Right atrium auricular region (tissue), 2 donors: ENCODE measurements at regions not wholly inside any gene's neighbourhood (a gene's known extent, or its start where the extent isn't known, plus 50 kb on each side); places are given as distances from the start of the nearest gene placed in this dataset.

Experiments used
- DNase-seq: peaks from one replicate; pipeline ENCODE4 v3.0.0-alpha.2; 2019; ENCODE audit warnings: low spot score
- H3K27ac ChIP-seq, 2 donors: fragments of 200-600 bp; sonication (generic); 1 replicate in 1 of 2; 2 replicates in 1 of 2; pipeline ENCODE4 v1.5.1; 2016 to 2019
- H3K27me3 ChIP-seq, 2 donors: fragments of 200-600 bp; sonication (generic); one replicate each; pipeline versions ENCODE4 v1.5.1 to v1.6.0; 2017 to 2019
- H3K36me3 ChIP-seq: fragments of 200-600 bp; sonication (generic); one replicate; pipeline ENCODE4 v1.5.1; 2016
- H3K4me1 ChIP-seq, 2 donors: fragments of 200-600 bp; sonication (generic); one replicate each; pipeline versions ENCODE4 v1.5.1 to v1.6.0; 2017 to 2019
- H3K4me3 ChIP-seq, 2 donors: fragments of 200-600 bp; sonication (generic); 1 replicate in 1 of 2; 2 replicates in 1 of 2; pipeline ENCODE4 v1.5.1; 2017 to 2019; ENCODE audit warnings: mild to moderate bottlenecking in 1 of 2, moderate library complexity in 1 of 2
- H3K9me3 ChIP-seq, 2 donors: fragments of 200-600 bp; sonication (generic); one replicate each; pipeline ENCODE4 v1.5.1; 2019
- TF ChIP-seq, protein P1 (sequence below), 2 donors: fragments of 200-600 bp; sonication (generic); IDR thresholded peaks; one replicate each; pipeline ENCODE4 v1.5.1; 2019; ENCODE audit warnings: antibody characterized with exemption in 2 of 2

DNA sequence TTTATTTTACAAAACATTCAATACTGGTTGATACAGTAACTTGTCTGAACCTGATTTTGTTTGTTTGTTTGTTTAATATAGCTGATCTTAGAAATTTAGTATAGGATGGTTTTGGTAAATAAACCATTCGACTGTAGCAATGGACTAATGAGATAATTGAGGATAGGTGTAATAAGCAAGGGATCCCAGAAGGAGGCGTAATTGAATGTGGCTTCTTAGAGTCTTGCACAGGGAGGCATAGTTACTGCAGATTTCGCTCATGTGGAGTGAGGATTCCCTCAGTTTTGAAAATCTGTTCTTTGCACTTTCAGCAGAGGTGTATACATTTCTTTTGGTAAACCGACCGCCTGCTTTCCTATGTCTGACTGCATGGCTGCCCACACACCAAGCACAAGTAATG lies 709.6 kb downstream of the SOCS6 start:
- Histone ChIP-seq H3K27me3 (no peaks in the 10 kb centered on the region), H3K27ac (no peak overlapping the region), H3K4me3 (no peak overlapping the region), H3K4me1 (no peaks in the 10 kb centered on the region), H3K36me3 (no peaks in the 10 kb centered on the region), H3K9me3 (no peaks in the 10 kb centered on the region)
- DNase-seq = no peak
- TF ChIP-seq, protein P1, sequence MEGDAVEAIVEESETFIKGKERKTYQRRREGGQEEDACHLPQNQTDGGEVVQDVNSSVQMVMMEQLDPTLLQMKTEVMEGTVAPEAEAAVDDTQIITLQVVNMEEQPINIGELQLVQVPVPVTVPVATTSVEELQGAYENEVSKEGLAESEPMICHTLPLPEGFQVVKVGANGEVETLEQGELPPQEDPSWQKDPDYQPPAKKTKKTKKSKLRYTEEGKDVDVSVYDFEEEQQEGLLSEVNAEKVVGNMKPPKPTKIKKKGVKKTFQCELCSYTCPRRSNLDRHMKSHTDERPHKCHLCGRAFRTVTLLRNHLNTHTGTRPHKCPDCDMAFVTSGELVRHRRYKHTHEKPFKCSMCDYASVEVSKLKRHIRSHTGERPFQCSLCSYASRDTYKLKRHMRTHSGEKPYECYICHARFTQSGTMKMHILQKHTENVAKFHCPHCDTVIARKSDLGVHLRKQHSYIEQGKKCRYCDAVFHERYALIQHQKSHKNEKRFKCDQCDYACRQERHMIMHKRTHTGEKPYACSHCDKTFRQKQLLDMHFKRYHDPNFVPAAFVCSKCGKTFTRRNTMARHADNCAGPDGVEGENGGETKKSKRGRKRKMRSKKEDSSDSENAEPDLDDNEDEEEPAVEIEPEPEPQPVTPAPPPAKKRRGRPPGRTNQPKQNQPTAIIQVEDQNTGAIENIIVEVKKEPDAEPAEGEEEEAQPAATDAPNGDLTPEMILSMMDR (IDR thresholded peaks at IDR 0.05) = peak in 1 of 2 donors; percentile 19

DNA sequence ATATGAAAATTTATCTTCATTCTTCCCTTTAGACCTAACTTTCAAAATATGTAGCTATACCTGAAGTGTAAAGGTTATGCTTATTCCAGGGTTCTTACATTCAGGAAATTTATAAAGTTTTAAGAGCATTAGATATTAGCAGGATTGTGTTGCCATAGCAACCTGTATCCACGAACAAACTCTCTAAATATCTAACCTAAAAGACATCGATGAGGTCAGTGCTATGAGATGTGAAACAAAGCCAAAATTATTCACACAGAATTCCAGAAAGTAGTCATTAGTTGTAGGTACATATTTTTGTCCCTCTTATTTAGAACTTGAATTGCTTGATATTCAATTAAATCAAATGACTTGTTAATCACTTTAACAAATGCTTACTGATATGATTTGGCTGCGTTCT lies 705.3 kb downstream of the SOCS6 start:
- Histone ChIP-seq H3K4me3 (no peak overlapping the region), H3K27me3 (no peaks in the 10 kb centered on the region), H3K27ac (no peak overlapping the region), H3K36me3 (no peaks in the 10 kb centered on the region), H3K9me3 (no peaks in the 10 kb centered on the region), H3K4me1 (no peaks in the 10 kb centered on the region)
- TF ChIP-seq, protein P1 (IDR thresholded peaks at IDR 0.05) = no peak
- DNase-seq = no peak

DNA sequence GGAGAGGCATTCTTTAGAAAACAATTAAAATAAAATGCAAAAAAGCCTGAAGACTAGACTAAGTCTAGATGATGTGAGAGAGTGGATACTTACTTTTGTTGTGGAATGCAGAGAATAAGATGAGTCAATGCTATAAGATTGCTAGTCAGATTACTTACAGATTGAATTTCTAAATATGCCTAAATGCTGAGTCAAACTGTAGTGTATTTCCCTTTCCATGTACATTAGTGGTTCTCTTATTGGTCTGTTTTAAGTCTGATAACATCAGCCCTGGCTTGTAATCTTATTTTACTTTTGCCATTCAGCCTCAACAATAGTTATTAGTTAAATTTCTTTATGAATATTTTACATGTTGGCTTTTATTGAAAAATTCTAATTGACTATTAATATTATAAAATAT lies 702.7 kb downstream of the SOCS6 start:
- DNase-seq = no peak

DNA sequence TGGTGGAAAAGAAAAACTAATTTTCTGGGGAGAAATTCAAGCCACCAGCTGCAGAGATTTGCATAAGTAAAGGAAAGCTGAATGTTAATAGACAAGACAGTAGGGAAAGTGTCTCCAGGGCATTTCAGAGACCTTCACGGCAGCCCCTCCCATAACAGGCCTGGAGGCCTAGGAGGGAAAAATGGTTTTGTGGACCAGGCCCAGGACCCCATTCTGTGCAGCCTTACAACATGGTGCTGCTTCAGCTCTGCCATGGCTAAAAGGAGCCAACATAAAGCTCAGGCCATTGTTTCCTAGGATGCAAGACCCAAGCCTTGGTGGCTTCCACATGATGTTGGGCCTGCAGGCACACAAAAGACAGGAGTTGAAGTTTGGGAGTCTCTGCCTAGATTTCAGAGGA lies 697.1 kb downstream of the SOCS6 start:
- H3K27ac ChIP-seq = no peak overlapping the region
- H3K4me1 ChIP-seq = no peaks in the 10 kb centered on the region
- no peaks in the 10 kb centered on the region for H3K9me3 ChIP-seq
- no peak overlapping the region for H3K4me3 ChIP-seq
- TF ChIP-seq, protein P1 (IDR thresholded peaks at IDR 0.05) = no peak
- no peak for DNase-seq
- no peaks in the 10 kb centered on the region for H3K36me3 ChIP-seq
- no peaks in the 10 kb centered on the region for H3K27me3 ChIP-seq

More for the DNA sequence above, 702.7 kb downstream of the SOCS6 start:
- H3K4me3 ChIP-seq = no peak overlapping the region
- TF ChIP-seq, protein P1 (IDR thresholded peaks at IDR 0.05) = no peak
- no peaks in the 10 kb centered on the region for H3K4me1 ChIP-seq
- H3K9me3 ChIP-seq = no peaks in the 10 kb centered on the region
- H3K27ac ChIP-seq = no peak overlapping the region
- no peaks in the 10 kb centered on the region for H3K27me3 ChIP-seq
- no peaks in the 10 kb centered on the region for H3K36me3 ChIP-seq

DNA sequence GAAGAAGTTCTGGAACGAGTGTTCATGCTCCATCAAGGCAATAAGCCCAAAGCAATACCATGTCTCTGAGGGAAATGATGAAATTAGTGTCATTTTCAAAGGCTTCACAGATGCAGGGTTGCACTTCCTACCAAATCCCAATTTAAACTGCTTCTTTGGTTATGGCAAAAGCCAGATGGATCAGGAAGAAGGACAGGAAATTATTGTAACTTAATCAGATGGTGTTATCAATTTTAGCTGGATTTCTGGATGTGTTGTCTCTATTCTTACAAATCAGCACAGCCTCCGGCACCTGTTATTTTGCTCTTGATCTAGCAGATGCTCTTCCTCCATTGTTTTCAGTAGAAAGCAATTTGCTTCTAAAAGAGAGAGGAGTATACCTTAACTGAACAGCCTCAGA lies 693.4 kb downstream of the SOCS6 start:
- TF ChIP-seq, protein P1 (IDR thresholded peaks at IDR 0.05) = no peak
- Histone ChIP-seq H3K27me3 (no peaks in the 10 kb centered on the region), H3K4me1 (no peaks in the 10 kb centered on the region), H3K4me3 (no peak overlapping the region), H3K36me3 (no peaks in the 10 kb centered on the region), H3K9me3 (no peaks in the 10 kb centered on the region), H3K27ac (no peak overlapping the region)
- DNase-seq = no peak

DNA sequence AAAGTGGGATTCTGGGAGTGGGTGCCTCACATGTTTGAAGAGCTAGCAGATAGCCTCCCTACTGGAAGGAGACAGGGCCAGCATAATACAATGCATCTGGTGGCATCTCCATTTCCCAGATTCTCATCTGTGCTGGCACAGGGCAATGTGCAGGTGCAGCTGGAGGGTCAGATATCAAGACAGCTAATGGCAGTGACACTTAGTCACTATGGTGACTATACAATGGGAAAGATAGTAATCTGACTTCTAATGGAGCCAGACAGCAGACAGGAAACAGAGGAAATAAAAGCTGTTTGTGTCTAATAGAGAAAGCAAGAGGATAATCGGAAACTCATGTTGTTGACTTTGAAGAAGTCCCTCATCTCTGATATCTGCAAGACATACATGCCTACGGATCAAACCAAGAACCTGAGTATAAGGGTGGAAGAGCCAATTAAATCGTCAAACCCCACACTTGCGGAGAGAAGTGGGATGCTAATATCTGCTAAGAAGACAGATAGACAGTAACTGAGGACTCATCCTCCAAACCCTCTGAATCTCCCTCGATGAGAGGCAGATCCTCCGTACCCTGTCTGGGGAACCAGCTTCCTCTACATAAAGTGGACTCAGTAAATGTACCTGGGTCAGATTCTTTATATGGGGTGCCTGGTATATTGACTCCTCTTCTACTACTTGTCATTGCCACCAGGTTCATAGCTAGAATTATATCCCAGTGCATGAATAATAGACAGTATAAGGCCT lies 692.7 kb downstream of the SOCS6 start:
- Histone ChIP-seq H3K36me3 (no peaks in the 10 kb centered on the region), H3K4me3 (no peak overlapping the region), H3K27ac (no peak overlapping the region), H3K4me1 (no peaks in the 10 kb centered on the region), H3K9me3 (no peaks in the 10 kb centered on the region), H3K27me3 (no peaks in the 10 kb centered on the region)
- no peak for DNase-seq
- TF ChIP-seq, protein P1 (IDR thresholded peaks at IDR 0.05) = no peak
